ENCODE measurements at regions not wholly inside any gene's neighbourhood (a gene's known extent, or its start where the extent isn't known, plus 50 kb on each side); places are given as distances from the start of the nearest gene placed in this dataset.

GRCh38 chr16:82414476-82414875 lies 212.3 kb upstream of the CDH13 start:
- TF ChIP-seq CTCF (IDR thresholded peaks at IDR 0.05) (no peak), POLR2A (IDR thresholded peaks at IDR 0.05) (no peak), EP300 (IDR thresholded peaks at IDR 0.05) (no peak)
